DND-41 (cell line): ENCODE measurements at regions not wholly inside any gene's neighbourhood (a gene's known extent, or its start where the extent isn't known, plus 50 kb on each side); places are given as distances from the start of the nearest gene placed in this dataset.

Experiments
- ATAC-seq: fragments of 200-7000 bp; cut with Tn5 transposase; 3 replicates; pipeline ENCODE4 v1.9.1; 2021; ENCODE audit warnings: low read depth; ENCODE audit not compliant: insufficient read depth
- DNase-seq: peaks from one replicate; pipeline ENCODE4 v3.0.0-alpha.2; 2020
- H2AFZ ChIP-seq: 2 replicates; pipeline ENCODE4 v1.6.0; 2012; ENCODE audit warnings: low read depth, low read length
- H3K27ac ChIP-seq: 2 replicates; pipeline ENCODE4 v1.5.1; 2012; ENCODE audit warnings: low read length, inconsistent platforms
- H3K27me3 ChIP-seq: fragments of 200-600 bp; sonication (generic); 2 replicates; pipeline ENCODE4 v1.6.0; 2012; ENCODE audit warnings: low read length, mild to moderate bottlenecking, inconsistent platforms; ENCODE audit not compliant: insufficient read depth, poor library complexity
- H3K36me3 ChIP-seq: 2 replicates; pipeline ENCODE4 v1.5.1; 2012; ENCODE audit warnings: low read length, inconsistent platforms; ENCODE audit not compliant: insufficient read depth
- H3K4me1 ChIP-seq: 2 replicates; pipeline ENCODE4 v1.5.1; 2012; ENCODE audit warnings: mild to moderate bottlenecking, low read length; ENCODE audit not compliant: insufficient read depth
- H3K4me2 ChIP-seq: 2 replicates; pipeline ENCODE4 v1.6.0; 2012; ENCODE audit warnings: mild to moderate bottlenecking, moderate library complexity, low read length, inconsistent platforms; ENCODE audit not compliant: insufficient read depth
- H3K4me3 ChIP-seq, 2 experiments: fragments of 200-600 bp in 1 of 2; shearing (Covaris generic) in 1 of 2; 2 replicates each; pipeline ENCODE4 v1.5.1; 2012 to 2016; ENCODE audit warnings: inconsistent platforms in 2 of 2, low read length in 2 of 2, mild to moderate bottlenecking in 2 of 2, low read depth in 1 of 2, moderate library complexity in 1 of 2
- H3K79me2 ChIP-seq: 2 replicates; pipeline ENCODE4 v1.6.0; 2012; ENCODE audit warnings: low read length, inconsistent platforms; ENCODE audit not compliant: insufficient read depth
- H3K9ac ChIP-seq: 2 replicates; pipeline ENCODE4 v1.6.0; 2012; ENCODE audit warnings: low read depth, mild to moderate bottlenecking, inconsistent platforms, low read length, moderate library complexity
- H3K9me3 ChIP-seq: 2 replicates; pipeline ENCODE4 v1.5.1; 2012; ENCODE audit warnings: low read length, moderate library complexity, mild to moderate bottlenecking, inconsistent platforms; ENCODE audit not compliant: insufficient read depth, severe bottlenecking
- H4K20me1 ChIP-seq: 2 replicates; pipeline ENCODE4 v1.6.0; 2012; ENCODE audit warnings: low read length; ENCODE audit not compliant: insufficient read depth
- EZH2 ChIP-seq: IDR thresholded peaks from 3 replicates; pipeline ENCODE4 v1.6.1; 2012; ENCODE audit warnings: borderline replicate concordance, low read depth, mild to moderate bottlenecking, moderate library complexity, low read length, inconsistent platforms; ENCODE audit not compliant: severe bottlenecking
- TF ChIP-seq, protein P1 (sequence below): IDR thresholded peaks from 2 replicates; pipeline ENCODE4 v1.5.1; 2012; ENCODE audit warnings: borderline replicate concordance, low read length, moderate library complexity, mild to moderate bottlenecking; ENCODE audit not compliant: poor library complexity, severe bottlenecking; ENCODE audit errors: extremely low read depth

- ATAC-seq, result no peak
- peaks cover 5% of the 10 kb centered on the region for H3K27me3 ChIP-seq
- H3K4me1 ChIP-seq, result peaks cover 7% of the 10 kb centered on the region; the same call in 1 of the 2 replicates
- H3K36me3 ChIP-seq, result no peaks in the 10 kb centered on the region
- no peaks in the 10 kb centered on the region for H4K20me1 ChIP-seq
- DNase-seq, result no peak
- no peaks in the 10 kb centered on the region for H3K9me3 ChIP-seq
- no peak overlapping the region for H3K4me2 ChIP-seq
- no peak overlapping the region for H3K4me3 ChIP-seq
- no peaks in the 10 kb centered on the region for H3K79me2 ChIP-seq
- no peak overlapping the region for H3K9ac ChIP-seq
- H2AFZ ChIP-seq, result no peak overlapping the region
- no peak for TF ChIP-seq EZH2
- TF ChIP-seq, protein P1, sequence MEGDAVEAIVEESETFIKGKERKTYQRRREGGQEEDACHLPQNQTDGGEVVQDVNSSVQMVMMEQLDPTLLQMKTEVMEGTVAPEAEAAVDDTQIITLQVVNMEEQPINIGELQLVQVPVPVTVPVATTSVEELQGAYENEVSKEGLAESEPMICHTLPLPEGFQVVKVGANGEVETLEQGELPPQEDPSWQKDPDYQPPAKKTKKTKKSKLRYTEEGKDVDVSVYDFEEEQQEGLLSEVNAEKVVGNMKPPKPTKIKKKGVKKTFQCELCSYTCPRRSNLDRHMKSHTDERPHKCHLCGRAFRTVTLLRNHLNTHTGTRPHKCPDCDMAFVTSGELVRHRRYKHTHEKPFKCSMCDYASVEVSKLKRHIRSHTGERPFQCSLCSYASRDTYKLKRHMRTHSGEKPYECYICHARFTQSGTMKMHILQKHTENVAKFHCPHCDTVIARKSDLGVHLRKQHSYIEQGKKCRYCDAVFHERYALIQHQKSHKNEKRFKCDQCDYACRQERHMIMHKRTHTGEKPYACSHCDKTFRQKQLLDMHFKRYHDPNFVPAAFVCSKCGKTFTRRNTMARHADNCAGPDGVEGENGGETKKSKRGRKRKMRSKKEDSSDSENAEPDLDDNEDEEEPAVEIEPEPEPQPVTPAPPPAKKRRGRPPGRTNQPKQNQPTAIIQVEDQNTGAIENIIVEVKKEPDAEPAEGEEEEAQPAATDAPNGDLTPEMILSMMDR, result no peak
- no peak overlapping the region for H3K27ac ChIP-seq
Observed at GRCh38 chr2:164439885-164440284, 181.4 kb downstream of the GRB14 start.

- H3K4me1 ChIP-seq, result peaks cover 3% of the 10 kb centered on the region; the same call in 1 of the 2 replicates
- no peaks in the 10 kb centered on the region for H3K9me3 ChIP-seq
- H3K36me3 ChIP-seq, result no peaks in the 10 kb centered on the region
- H3K4me3 ChIP-seq, result no peak overlapping the region
- peaks cover 5% of the 10 kb centered on the region for H3K27me3 ChIP-seq
- ATAC-seq (no peak), DNase-seq (no peak)
- no peaks in the 10 kb centered on the region for H4K20me1 ChIP-seq
- H3K4me2 ChIP-seq, result no peak overlapping the region
- H3K27ac ChIP-seq, result no peak overlapping the region
- TF ChIP-seq EZH2, result no peak
- TF ChIP-seq, protein P1, result no peak
- no peaks in the 10 kb centered on the region for H3K79me2 ChIP-seq
- no peak overlapping the region for H2AFZ ChIP-seq
- no peak overlapping the region for H3K9ac ChIP-seq
Observed at GRCh38 chr2:164439235-164439634, 182.0 kb downstream of the GRB14 start.

DNA sequence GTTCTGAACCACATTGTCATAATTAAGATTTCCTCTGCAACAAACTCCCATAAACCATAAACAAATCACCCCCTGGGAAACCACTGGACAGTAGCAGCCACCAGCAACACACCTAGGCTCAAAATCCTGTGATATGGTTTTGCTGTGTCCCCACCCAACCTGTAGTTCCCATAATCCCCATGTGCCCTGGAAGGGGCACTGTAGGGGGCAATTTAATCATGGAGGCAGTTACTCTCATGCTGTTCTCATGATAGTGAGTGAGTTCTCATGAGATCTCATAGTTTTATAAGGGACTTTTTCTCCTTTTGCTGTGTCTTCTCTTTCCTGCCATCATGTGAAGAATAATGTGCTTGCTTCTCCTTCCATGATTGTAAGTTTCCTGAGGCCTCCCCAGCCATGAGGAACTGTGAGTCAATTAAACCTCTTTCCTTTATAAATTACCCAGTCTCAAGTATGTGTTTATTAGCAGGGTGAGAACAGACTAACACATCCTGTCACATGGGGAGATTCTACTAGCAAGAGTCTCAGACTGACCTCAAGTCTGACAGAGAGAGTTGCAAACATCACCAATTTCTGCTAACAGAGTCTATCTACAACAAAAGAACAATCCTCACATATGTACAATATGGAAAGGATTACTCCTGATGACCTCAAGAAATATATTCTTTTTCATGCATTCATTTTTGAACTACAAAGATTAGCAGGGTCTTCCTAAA, 182.6 kb downstream of the GRB14 start:
- Histone ChIP-seq H3K4me2 (no peak overlapping the region), H3K27ac (no peak overlapping the region), H3K9ac (no peak overlapping the region), H2AFZ (no peak overlapping the region), H3K4me1 (no peaks in the 10 kb centered on the region), H3K79me2 (no peaks in the 10 kb centered on the region), H4K20me1 (no peaks in the 10 kb centered on the region), H3K4me3 (no peak overlapping the region), H3K9me3 (no peaks in the 10 kb centered on the region), H3K27me3 (peaks cover 5% of the 10 kb centered on the region), H3K36me3 (no peaks in the 10 kb centered on the region)
- DNase-seq (no peak), ATAC-seq (no peak)
- TF ChIP-seq EZH2, result no peak
- TF ChIP-seq, protein P1, result no peak

- no peak overlapping the region for H3K4me3 ChIP-seq
- no peak overlapping the region for H2AFZ ChIP-seq
- ATAC-seq, result no peak
Observed at GRCh38 chr2:164436131-164436530, 185.2 kb downstream of the GRB14 start.

More at GRCh38 chr2:164436131-164436530, 185.2 kb downstream of the GRB14 start:
- Histone ChIP-seq H3K9ac (no peak overlapping the region), H3K27me3 (peaks cover 5% of the 10 kb centered on the region), H3K9me3 (no peaks in the 10 kb centered on the region), H3K4me1 (no peaks in the 10 kb centered on the region), H3K4me2 (no peak overlapping the region), H3K79me2 (no peaks in the 10 kb centered on the region), H3K27ac (no peak overlapping the region), H4K20me1 (no peaks in the 10 kb centered on the region), H3K36me3 (no peaks in the 10 kb centered on the region)
- DNase-seq, result no peak
- TF ChIP-seq, protein P1, result no peak
- TF ChIP-seq EZH2, result no peak
